GM21447 (cell line): ENCODE measurements at regions not wholly inside any gene's neighbourhood (a gene's known extent, or its start where the extent isn't known, plus 50 kb on each side); places are given as distances from the start of the nearest gene placed in this dataset.
A peak's percentile ranks its signal among the peaks of the same experiment; 100 is the strongest.
"Not testable (repeated sequence)": the region's sequence is repeated elsewhere in the genome, so short reads cannot be mapped to it uniquely, and the experiment has no call there.

Source experiments
- ATAC-seq: cut with Tn5 transposase; IDR thresholded peaks from one replicate; pipeline ENCODE4 v1.9.1; 2021; ENCODE audit not compliant: unreplicated experiment

- peak; percentile 78 for ATAC-seq
These were observed 70.0 kb upstream of the HGF start for GRCh38 chr7:81839708-81840369.

- no peak for ATAC-seq
These were observed 63.6 kb upstream of the HGF start for GRCh38 chr7:81833401-81833800.

DNA sequence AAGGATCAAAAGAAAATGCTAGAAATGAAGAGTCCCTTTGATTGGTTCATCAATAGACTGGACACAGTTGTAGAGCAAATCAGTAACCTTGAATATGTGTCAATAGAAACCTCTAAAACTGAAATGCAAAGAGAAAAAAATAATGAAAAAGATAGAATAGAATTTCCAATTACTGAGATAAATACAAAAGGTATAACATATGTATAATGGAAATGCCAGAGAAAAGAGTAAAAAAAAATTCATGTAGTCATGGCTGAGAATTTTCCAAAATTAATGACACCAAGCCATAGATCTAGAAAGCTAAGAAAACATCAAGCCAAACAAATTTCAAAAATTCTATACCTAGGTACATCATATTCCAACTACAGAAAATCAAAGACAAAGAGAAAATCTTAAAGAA lies 62.0 kb upstream of the HGF start:
- no peak for ATAC-seq

DNA sequence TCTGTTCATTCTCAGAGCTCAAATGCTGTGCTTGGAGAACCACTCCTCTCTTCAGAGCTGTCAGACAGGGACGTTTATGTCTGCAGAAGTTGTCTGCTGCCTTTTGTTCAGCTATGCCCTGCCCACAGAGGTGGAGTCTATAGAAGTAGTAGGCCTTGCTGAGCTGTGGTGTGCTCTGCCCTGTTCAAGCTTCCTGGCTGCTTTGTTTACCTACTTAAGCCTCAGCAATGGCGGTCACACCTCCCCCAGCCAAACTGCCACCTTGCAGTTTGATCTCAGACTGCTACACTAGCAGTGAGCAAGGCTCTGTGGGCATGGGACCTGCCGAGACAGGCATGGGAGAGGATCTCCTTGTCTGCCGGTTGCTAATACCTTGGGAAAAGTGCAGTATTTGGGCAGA lies 59.7 kb upstream of the HGF start:
- ATAC-seq: not testable (repeated sequence)

- no peak for ATAC-seq
These were observed 53.0 kb upstream of the HGF start for GRCh38 chr7:81822811-81823210.

GRCh38 chr7:81819861-81820260 lies 50.0 kb upstream of the HGF start:
- no peak for ATAC-seq
